ENCODE measurements at regions not wholly inside any gene's neighbourhood (a gene's known extent, or its start where the extent isn't known, plus 50 kb on each side); places are given as distances from the start of the nearest gene placed in this dataset.

DNA sequence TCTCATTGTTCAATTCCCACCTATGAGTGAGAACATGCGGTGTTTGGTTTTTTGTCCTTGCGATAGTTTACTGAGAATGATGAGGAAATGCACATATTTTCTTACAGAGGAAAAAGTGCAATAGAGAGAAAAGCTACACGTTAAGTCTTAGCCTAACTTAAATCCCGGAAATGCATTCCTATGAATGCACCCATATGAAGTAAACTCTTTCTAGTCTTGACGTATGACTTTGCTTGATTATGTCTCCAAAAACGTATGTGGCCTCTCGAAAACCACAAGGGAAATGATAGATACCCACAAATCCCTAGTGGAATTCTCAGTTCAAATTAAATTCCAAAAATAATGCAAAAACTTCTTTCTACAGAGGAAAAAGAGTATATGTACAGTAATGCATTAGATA is 90.7 kb upstream of the SASH1 start:
- Histone ChIP-seq H3K27ac (ENCODE audit: low read depth, low read length) (no peak overlapping the region), H3K9ac (ENCODE audit: extremely low read depth, low read length, poor library complexity, severe bottlenecking) (no peak overlapping the region)
- H3K4me3 Mint-ChIP-seq = no peak overlapping the region

DNA sequence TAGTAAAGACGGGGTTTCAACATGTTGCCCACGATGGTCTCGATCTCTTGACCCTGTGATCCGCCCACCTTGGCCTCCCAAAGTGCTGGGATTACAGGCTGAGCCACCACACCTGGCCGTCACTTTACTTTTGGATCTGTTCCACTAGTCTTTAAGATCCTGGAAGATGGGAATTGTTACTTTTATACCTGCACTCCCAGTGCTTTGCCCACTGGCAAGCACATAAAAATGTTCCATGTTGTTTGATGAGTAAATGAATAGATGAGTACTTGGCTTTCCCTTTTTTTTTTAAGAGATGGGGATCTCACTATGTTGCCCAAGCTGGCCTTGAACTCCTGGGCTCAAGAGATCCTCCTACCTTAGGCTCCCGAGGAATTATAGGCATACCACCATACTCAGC is 84.8 kb upstream of the SASH1 start:
- no peaks in the 10 kb centered on the region for H3K4me1 ChIP-seq (ENCODE audit: control insufficient read depth, insufficient read depth, low read length)
- TF ChIP-seq, protein P1, sequence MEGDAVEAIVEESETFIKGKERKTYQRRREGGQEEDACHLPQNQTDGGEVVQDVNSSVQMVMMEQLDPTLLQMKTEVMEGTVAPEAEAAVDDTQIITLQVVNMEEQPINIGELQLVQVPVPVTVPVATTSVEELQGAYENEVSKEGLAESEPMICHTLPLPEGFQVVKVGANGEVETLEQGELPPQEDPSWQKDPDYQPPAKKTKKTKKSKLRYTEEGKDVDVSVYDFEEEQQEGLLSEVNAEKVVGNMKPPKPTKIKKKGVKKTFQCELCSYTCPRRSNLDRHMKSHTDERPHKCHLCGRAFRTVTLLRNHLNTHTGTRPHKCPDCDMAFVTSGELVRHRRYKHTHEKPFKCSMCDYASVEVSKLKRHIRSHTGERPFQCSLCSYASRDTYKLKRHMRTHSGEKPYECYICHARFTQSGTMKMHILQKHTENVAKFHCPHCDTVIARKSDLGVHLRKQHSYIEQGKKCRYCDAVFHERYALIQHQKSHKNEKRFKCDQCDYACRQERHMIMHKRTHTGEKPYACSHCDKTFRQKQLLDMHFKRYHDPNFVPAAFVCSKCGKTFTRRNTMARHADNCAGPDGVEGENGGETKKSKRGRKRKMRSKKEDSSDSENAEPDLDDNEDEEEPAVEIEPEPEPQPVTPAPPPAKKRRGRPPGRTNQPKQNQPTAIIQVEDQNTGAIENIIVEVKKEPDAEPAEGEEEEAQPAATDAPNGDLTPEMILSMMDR (conservative IDR thresholded peaks at IDR 0.05) = no peak
- H3K27ac ChIP-seq (ENCODE audit: low read depth, low read length) = no peak overlapping the region
- H3K36me3 ChIP-seq (ENCODE audit: control insufficient read depth, insufficient read depth, low read length) = no peaks in the 10 kb centered on the region
- WGBS, 2 experiments (ENCODE audit: insufficient coverage in 1 of 2, insufficient read length in 1 of 2) = 95 to 100% methylated on average over 6 of the region's 6 CpGs
- H3K9me3 ChIP-seq (ENCODE audit: control insufficient read depth, low read length) = no peaks in the 10 kb centered on the region
- H3K4me1 Mint-ChIP-seq = peaks cover under 1% of the 10 kb centered on the region
- H3K36me3 Mint-ChIP-seq (ENCODE audit: low read depth) = no peaks in the 10 kb centered on the region
- no peaks in the 10 kb centered on the region for H3K27me3 ChIP-seq (ENCODE audit: control insufficient read depth, insufficient read depth, low read length, poor library complexity, severe bottlenecking)
- H3K9me3 Mint-ChIP-seq = peaks cover 9% of the 10 kb centered on the region
- H3K27ac Mint-ChIP-seq = no peak overlapping the region
- no peak for DNase-seq
- no peak overlapping the region for H3K4me3 Mint-ChIP-seq
- H3K9ac ChIP-seq (ENCODE audit: extremely low read depth, low read length, poor library complexity, severe bottlenecking) = no peak overlapping the region
- H3K4me3 ChIP-seq (ENCODE audit: low read length) = no peak overlapping the region
- H3K27me3 Mint-ChIP-seq (ENCODE audit: insufficient read depth) = peaks cover 2% of the 10 kb centered on the region

More for the DNA sequence above, 90.7 kb upstream of the SASH1 start:
- Histone ChIP-seq H3K9me3 (ENCODE audit: control insufficient read depth, low read length) (no peaks in the 10 kb centered on the region), H3K27me3 (ENCODE audit: control insufficient read depth, insufficient read depth, low read length, poor library complexity, severe bottlenecking) (no peaks in the 10 kb centered on the region), H3K36me3 (ENCODE audit: control insufficient read depth, insufficient read depth, low read length) (no peaks in the 10 kb centered on the region), H3K4me3 (ENCODE audit: low read length) (no peak overlapping the region), H3K4me1 (ENCODE audit: control insufficient read depth, insufficient read depth, low read length) (no peaks in the 10 kb centered on the region)
- TF ChIP-seq, protein P1 (conservative IDR thresholded peaks at IDR 0.05) = no peak
- H3K27me3 Mint-ChIP-seq (ENCODE audit: insufficient read depth) = no peaks in the 10 kb centered on the region
- H3K36me3 Mint-ChIP-seq (ENCODE audit: low read depth) = no peaks in the 10 kb centered on the region
- DNase-seq = no peak
- WGBS, 2 experiments (ENCODE audit: insufficient coverage in 1 of 2, insufficient read length in 1 of 2) = 84 to 89% methylated on average over 3 to 7 of the region's 7 CpGs
- peaks cover 9% of the 10 kb centered on the region for H3K9me3 Mint-ChIP-seq
- H3K4me1 Mint-ChIP-seq = peaks cover 10% of the 10 kb centered on the region
- no peak overlapping the region for H3K27ac Mint-ChIP-seq

DNA sequence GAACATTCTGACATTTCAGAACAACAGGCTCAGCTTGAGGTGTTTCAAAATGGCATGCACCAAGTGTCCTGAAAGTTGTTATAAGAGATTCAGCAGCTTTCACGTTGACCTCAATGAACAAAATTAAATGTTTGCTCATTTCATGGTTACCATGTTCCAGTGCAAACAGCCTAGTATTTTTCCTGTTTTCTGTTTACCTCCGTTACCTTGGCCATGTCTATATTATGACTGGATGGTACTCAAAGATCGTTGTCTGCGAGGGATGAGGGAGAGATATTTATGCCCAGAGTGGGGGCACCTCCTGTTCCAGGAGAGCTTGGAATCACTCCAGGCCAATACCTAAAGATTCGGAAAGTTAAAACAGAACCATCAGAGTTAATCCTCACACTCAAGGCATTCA is 83.8 kb upstream of the SASH1 start:
- H3K4me3 ChIP-seq (ENCODE audit: low read length) = no peak overlapping the region
- peaks cover 8% of the 10 kb centered on the region for H3K9me3 Mint-ChIP-seq
- H3K9ac ChIP-seq (ENCODE audit: extremely low read depth, low read length, poor library complexity, severe bottlenecking) = no peak overlapping the region
- H3K27me3 ChIP-seq (ENCODE audit: control insufficient read depth, insufficient read depth, low read length, poor library complexity, severe bottlenecking) = no peaks in the 10 kb centered on the region
- no peak overlapping the region for H3K27ac ChIP-seq (ENCODE audit: low read depth, low read length)
- no peaks in the 10 kb centered on the region for H3K9me3 ChIP-seq (ENCODE audit: control insufficient read depth, low read length)
- no peak for DNase-seq
- no peaks in the 10 kb centered on the region for H3K36me3 Mint-ChIP-seq (ENCODE audit: low read depth)
- 90 to 93% methylated on average over 5 of the region's 5 CpGs for WGBS, 2 experiments (ENCODE audit: insufficient coverage in 1 of 2, insufficient read length in 1 of 2)
- TF ChIP-seq, protein P1 (conservative IDR thresholded peaks at IDR 0.05) = no peak
- no peaks in the 10 kb centered on the region for H3K4me1 ChIP-seq (ENCODE audit: control insufficient read depth, insufficient read depth, low read length)
- peaks cover 3% of the 10 kb centered on the region for H3K27me3 Mint-ChIP-seq (ENCODE audit: insufficient read depth)
- H3K27ac Mint-ChIP-seq = no peak overlapping the region
- H3K4me1 Mint-ChIP-seq = peaks cover 6% of the 10 kb centered on the region
- H3K4me3 Mint-ChIP-seq = no peak overlapping the region
- no peaks in the 10 kb centered on the region for H3K36me3 ChIP-seq (ENCODE audit: control insufficient read depth, insufficient read depth, low read length)

Measured in endodermal cell (in vitro differentiated cells).